ENCODE measurements at regions not wholly inside any gene's neighbourhood (a gene's known extent, or its start where the extent isn't known, plus 50 kb on each side); places are given as distances from the start of the nearest gene placed in this dataset.

- no peak for TF ChIP-seq EZH2phosphoT487 (IDR thresholded peaks at IDR 0.05; ENCODE audit: borderline replicate concordance)
Observed at GRCh38 chr13:22937953-22938352, 242.8 kb upstream of the SGCG start (continued).

- Histone ChIP-seq H3K4me1 (ENCODE audit: control insufficient read depth in 1 of 2, insufficient read depth in 2 of 2, low read length in 2 of 2) (no peaks in the 10 kb centered on the region), H3K9ac (ENCODE audit: low read length) (no peak overlapping the region), H3K27me3 (ENCODE audit: insufficient read depth, low read length) (no peaks in the 10 kb centered on the region), H3K9me2 (ENCODE audit: insufficient read depth) (no peaks in the 10 kb centered on the region), H4K20me1 (ENCODE audit: insufficient read depth) (no peaks in the 10 kb centered on the region), H3K4me3 (replicated peaks in 1 of 2; ENCODE audit: low read depth in 1 of 2, low read length in 2 of 2) (no peak overlapping the region), H3K27ac (ENCODE audit: low read depth, low read length) (no peak overlapping the region), H3K36me3 (ENCODE audit: control insufficient read depth in 1 of 2, insufficient read depth in 2 of 2, low read length in 2 of 2) (no peaks in the 10 kb centered on the region), H3K9me3 (ENCODE audit: control insufficient read depth in 1 of 2, insufficient read depth in 1 of 2, low read depth in 1 of 2, low read length in 2 of 2) (no peaks in the 10 kb centered on the region), H3K79me2 (ENCODE audit: insufficient read depth, low read length) (no peaks in the 10 kb centered on the region), H3K4me2 (ENCODE audit: low read length) (no peak overlapping the region), H2AFZ (ENCODE audit: low read depth, low read length, poor library complexity, severe bottlenecking) (no peak overlapping the region)
- TF ChIP-seq CBX3 (IDR thresholded peaks at IDR 0.05; ENCODE audit: low read depth) (no peak), SP1 (IDR thresholded peaks at IDR 0.05; ENCODE audit: low read depth) (no peak), SIN3A (IDR thresholded peaks at IDR 0.05; ENCODE audit: low read depth) (no peak), YY1 (IDR thresholded peaks at IDR 0.05; ENCODE audit: extremely low read depth, insufficient replicate concordance, low read depth, low read length) (no peak), POLR2AphosphoS5 (IDR thresholded peaks at IDR 0.05; ENCODE audit: low read depth, low read length) (no peak), JUND (IDR thresholded peaks at IDR 0.05) (no peak), ZNF274 (IDR thresholded peaks at IDR 0.05; ENCODE audit: low read depth, low read length) (no peak), ELF1 (IDR thresholded peaks at IDR 0.05; ENCODE audit: borderline replicate concordance, low read depth) (no peak), TCF7L2 (IDR thresholded peaks at IDR 0.05; ENCODE audit: borderline replicate concordance, extremely low read depth, insufficient read depth, insufficient read length) (no peak), EZH2phosphoT487 (IDR thresholded peaks at IDR 0.05; ENCODE audit: borderline replicate concordance) (no peak)
- TF ChIP-seq, protein P1, sequence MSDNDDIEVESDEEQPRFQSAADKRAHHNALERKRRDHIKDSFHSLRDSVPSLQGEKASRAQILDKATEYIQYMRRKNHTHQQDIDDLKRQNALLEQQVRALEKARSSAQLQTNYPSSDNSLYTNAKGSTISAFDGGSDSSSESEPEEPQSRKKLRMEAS (IDR thresholded peaks at IDR 0.05): no peak
- TF ChIP-seq, protein P2, sequence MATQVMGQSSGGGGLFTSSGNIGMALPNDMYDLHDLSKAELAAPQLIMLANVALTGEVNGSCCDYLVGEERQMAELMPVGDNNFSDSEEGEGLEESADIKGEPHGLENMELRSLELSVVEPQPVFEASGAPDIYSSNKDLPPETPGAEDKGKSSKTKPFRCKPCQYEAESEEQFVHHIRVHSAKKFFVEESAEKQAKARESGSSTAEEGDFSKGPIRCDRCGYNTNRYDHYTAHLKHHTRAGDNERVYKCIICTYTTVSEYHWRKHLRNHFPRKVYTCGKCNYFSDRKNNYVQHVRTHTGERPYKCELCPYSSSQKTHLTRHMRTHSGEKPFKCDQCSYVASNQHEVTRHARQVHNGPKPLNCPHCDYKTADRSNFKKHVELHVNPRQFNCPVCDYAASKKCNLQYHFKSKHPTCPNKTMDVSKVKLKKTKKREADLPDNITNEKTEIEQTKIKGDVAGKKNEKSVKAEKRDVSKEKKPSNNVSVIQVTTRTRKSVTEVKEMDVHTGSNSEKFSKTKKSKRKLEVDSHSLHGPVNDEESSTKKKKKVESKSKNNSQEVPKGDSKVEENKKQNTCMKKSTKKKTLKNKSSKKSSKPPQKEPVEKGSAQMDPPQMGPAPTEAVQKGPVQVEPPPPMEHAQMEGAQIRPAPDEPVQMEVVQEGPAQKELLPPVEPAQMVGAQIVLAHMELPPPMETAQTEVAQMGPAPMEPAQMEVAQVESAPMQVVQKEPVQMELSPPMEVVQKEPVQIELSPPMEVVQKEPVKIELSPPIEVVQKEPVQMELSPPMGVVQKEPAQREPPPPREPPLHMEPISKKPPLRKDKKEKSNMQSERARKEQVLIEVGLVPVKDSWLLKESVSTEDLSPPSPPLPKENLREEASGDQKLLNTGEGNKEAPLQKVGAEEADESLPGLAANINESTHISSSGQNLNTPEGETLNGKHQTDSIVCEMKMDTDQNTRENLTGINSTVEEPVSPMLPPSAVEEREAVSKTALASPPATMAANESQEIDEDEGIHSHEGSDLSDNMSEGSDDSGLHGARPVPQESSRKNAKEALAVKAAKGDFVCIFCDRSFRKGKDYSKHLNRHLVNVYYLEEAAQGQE (IDR thresholded peaks at IDR 0.05; ENCODE audit: low read depth): no peak
- BruUV-seq (replicated peaks): no TSS peak
- POLR2A ChIA-PET: no interaction called here
- no peak for DNase-seq (ENCODE audit: low read depth, low spot score)
- RAD21 ChIA-PET (ENCODE audit: low non-redundant PET in 1 of 2, low total read pairs in 2 of 2, uncharacterized antibody in 2 of 2, unreplicated experiment in 2 of 2): no interaction called here
- no peak for ATAC-seq
- CTCF ChIA-PET: no interaction called here
- intact Hi-C loops (cut with micrococcal nuclease): no loop called here
Observed at GRCh38 chr13:22938576-22938975, 242.2 kb upstream of the SGCG start.

Measured in HCT116 (cell line).